Left lung (tissue), 4 donors: ENCODE measurements at regions not wholly inside any gene's neighbourhood (a gene's known extent, or its start where the extent isn't known, plus 50 kb on each side); places are given as distances from the start of the nearest gene placed in this dataset.
A peak's percentile ranks its signal among the peaks of the same experiment; 100 is the strongest.

Experiments
- ATAC-seq: fragments of 200-7000 bp; cut with Tn5 transposase; one replicate; pipeline ENCODE4 v1.9.1; 2020; ENCODE audit warnings: moderate library complexity
- DNase-seq, 4 donors: peaks; one replicate each; pipeline ENCODE4 v3.0.0-alpha.2; 2013 to 2020
- H3K27ac ChIP-seq, 2 donors: fragments of 200-600 bp; sonication (generic) in 1 of 2; one replicate each; pipeline versions ENCODE4 v1.5.0 to v1.8.0; 2020 to 2021
- H3K27me3 ChIP-seq, 2 donors: fragments of 200-600 bp; sonication (generic) in 1 of 2; one replicate each; pipeline versions ENCODE4 v1.5.0 to v1.8.0; 2020 to 2021
- H3K36me3 ChIP-seq, 2 donors: fragments of 200-600 bp; sonication (generic) in 1 of 2; one replicate each; pipeline versions ENCODE4 v1.5.0 to v1.8.0; 2020 to 2021
- H3K4me1 ChIP-seq, 2 donors: fragments of 200-600 bp; one replicate each; pipeline ENCODE4 v1.8.0; 2021
- H3K4me3 ChIP-seq, 2 donors: fragments of 200-600 bp; sonication (generic) in 1 of 2; one replicate each; pipeline versions ENCODE4 v1.5.0 to v1.8.0; 2020 to 2021; ENCODE audit warnings: mild to moderate bottlenecking in 1 of 2
- H3K9me3 ChIP-seq, 2 donors: fragments of 200-600 bp; sonication (generic) in 1 of 2; one replicate each; pipeline versions ENCODE4 v1.5.0 to v1.8.0; 2020 to 2021
- CTCF ChIP-seq, 2 donors: fragments of 200-600 bp; sonication (generic) in 1 of 2; IDR thresholded peaks; one replicate each; pipeline versions ENCODE4 v1.5.0 to v1.8.0; 2021; ENCODE audit warnings: antibody characterized with exemption in 2 of 2
- intact Hi-C, 2 donors: fragments of 100-400 bp; cut with DNase I; formaldehyde crosslinking; loops; one replicate each; pipeline versions ENCODE4 v1.11.2 to v1.14.2; 2022
- donor health status: DM: no; HTN: yes; CAD: no.
- donor health status: DM: no; HTN: no; CAD: no.

DNA sequence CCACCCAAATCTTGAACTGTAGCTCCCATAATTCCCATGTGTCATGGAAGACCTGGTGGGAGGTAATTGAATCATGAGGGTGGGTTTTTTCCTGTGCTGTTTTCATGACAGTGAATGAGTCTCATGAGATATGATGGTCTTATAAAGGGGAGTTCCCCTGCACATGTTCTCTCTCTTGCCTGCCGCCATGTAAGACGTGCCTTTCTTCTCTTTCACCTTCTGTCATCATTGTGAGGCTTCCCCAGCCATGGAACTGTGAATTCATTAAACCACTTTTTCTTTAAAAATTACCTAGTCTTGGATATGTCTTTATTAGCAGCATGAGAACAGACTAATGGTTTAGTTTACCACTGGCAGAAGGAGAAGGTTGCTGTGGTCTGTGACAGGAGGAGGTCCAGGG, 111.5 kb upstream of the RAB18 start:
- no peaks in the 10 kb centered on the region for H3K4me1 ChIP-seq
- intact Hi-C loops: no loop called here
- no peaks in the 10 kb centered on the region for H3K9me3 ChIP-seq
- no peaks in the 10 kb centered on the region for H3K27me3 ChIP-seq
- no peak overlapping the region for H3K27ac ChIP-seq
- no peak overlapping the region for H3K4me3 ChIP-seq
- H3K36me3 ChIP-seq: no peaks in the 10 kb centered on the region
- DNase-seq (no peak), ATAC-seq (no peak)
- TF ChIP-seq CTCF (IDR thresholded peaks at IDR 0.05): no peak

- Histone ChIP-seq H3K36me3 (no peaks in the 10 kb centered on the region), H3K4me1 (no peaks in the 10 kb centered on the region), H3K27ac (no peak overlapping the region), H3K4me3 (no peak overlapping the region), H3K27me3 (no peaks in the 10 kb centered on the region), H3K9me3 (no peaks in the 10 kb centered on the region)
- no peak for DNase-seq
- intact Hi-C loops: no loop called here
- ATAC-seq: no peak
- no peak for TF ChIP-seq CTCF (IDR thresholded peaks at IDR 0.05)
Observed at GRCh38 chr10:27391916-27392315, 112.2 kb upstream of the RAB18 start.

DNA sequence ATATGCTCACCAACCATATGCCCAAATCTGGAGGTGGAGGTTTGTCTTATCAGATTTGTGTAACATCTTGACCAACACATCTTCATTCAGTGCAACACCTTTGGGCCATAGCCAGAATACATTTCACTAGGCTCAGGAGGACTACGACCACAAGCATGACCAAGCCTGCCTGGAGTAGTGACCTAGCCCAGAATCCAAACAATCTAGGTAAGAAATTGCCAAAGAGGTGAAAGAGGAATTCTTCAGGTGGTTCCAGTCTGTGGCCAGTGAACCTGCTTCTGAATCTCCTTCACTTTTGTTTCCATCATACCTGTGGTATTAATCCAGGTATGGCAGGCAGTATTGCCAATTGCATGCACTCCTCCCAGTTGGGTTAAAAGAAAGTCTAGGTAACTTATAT, 112.8 kb upstream of the RAB18 start:
- Histone ChIP-seq H3K36me3 (no peaks in the 10 kb centered on the region), H3K27ac (no peak overlapping the region), H3K4me3 (no peak overlapping the region), H3K4me1 (no peaks in the 10 kb centered on the region), H3K9me3 (no peaks in the 10 kb centered on the region), H3K27me3 (no peaks in the 10 kb centered on the region)
- DNase-seq: no peak
- no peak for ATAC-seq
- no peak for TF ChIP-seq CTCF (IDR thresholded peaks at IDR 0.05)
- intact Hi-C loops: no loop called here

GRCh38 chr10:27390681-27391080, 113.4 kb upstream of the RAB18 start:
- H3K4me3 ChIP-seq: no peak overlapping the region
- no peaks in the 10 kb centered on the region for H3K4me1 ChIP-seq
- no peak overlapping the region for H3K27ac ChIP-seq
- intact Hi-C loops: no loop called here
- no peak for ATAC-seq
- H3K9me3 ChIP-seq: no peaks in the 10 kb centered on the region
- DNase-seq: no peak
- TF ChIP-seq CTCF (IDR thresholded peaks at IDR 0.05): no peak
- H3K27me3 ChIP-seq: no peaks in the 10 kb centered on the region
- no peaks in the 10 kb centered on the region for H3K36me3 ChIP-seq

DNA sequence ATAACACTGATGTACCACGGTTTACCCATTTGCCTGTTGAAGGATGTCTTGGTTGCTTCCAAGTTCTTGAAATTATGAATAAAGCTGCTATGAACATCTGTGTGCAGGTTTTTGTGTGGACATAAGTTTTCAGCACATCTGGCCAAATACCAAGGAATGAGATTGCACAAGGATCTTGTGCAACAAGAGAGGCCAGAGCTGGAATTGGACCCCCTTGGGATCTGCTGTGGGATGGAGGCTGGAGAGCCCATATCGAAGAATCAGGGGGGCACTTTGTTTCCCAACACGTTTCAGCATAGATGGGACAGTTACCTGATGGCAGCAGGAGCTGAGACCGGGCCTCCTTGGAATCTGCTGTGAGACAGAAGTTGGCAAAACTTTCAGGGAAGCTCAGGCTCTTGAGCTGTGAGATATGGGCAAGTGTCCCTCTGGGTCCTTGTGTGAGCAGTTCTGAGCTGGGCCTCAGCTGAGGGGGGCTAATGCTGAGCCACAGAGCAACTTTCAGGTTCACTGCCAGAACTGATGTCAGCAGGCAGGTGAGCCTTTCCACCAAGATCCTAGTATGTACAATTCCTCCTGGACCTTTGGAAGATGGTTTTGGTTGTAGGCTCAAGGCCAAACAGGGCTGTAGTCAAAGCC, 115.2 kb upstream of the RAB18 start:
- TF ChIP-seq CTCF (IDR thresholded peaks at IDR 0.05): no peak
- ATAC-seq: no peak
- intact Hi-C loops: no loop called here

More for the DNA sequence above, 115.2 kb upstream of the RAB18 start:
- H3K36me3 ChIP-seq: no peaks in the 10 kb centered on the region
- H3K27me3 ChIP-seq: no peaks in the 10 kb centered on the region
- no peak overlapping the region for H3K27ac ChIP-seq
- DNase-seq: peak in 2 of 4 donors; percentile 7 to 16
- no peak overlapping the region for H3K4me3 ChIP-seq
- no peaks in the 10 kb centered on the region for H3K9me3 ChIP-seq
- no peaks in the 10 kb centered on the region for H3K4me1 ChIP-seq
